ENCODE measurements at regions not wholly inside any gene's neighbourhood (a gene's known extent, or its start where the extent isn't known, plus 50 kb on each side); places are given as distances from the start of the nearest gene placed in this dataset.
"Not testable (repeated sequence)": the region's sequence is repeated elsewhere in the genome, so short reads cannot be mapped to it uniquely, and the experiment has no call there.

DNA sequence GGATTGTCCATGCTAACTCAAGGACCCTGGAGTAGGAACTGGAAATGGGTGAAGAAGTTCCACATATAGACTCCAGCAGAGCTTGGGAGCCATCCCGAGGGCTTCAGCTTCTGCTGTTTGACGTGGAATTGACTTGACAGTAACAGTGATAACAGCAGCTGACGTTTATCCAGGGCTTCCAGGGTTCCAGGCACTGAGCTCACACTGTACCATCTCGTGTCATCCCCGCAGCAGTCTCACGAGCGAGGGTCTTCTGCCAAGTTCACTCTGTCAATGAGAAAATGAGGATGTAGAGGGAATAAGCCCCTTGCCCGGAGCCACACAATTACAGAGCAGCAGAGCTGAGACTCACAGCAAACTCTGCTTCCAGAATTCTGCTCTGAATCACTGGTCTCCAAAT lies 447.7 kb downstream of the SIPA1L2 start:
- no peak overlapping the region for H3K4me3 ChIP-seq (ENCODE audit: low read depth, low read length)

DNA sequence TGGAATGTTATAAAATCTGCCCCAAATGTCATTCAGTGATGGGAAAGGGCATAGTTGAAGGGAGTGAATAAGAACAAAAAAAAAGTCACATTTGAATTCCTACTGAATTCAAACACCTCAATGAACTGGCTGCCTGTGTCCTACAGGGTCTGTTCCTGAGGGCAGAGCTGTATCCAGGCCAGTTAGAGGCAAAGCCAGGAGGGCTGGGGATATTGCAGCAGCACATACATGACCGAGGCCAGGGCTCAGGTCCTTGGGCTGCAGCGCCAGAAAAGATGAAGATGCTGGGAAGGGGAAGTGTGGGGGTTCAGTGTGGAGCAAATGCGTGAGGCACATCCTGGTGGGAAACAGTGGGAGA lies 449.2 kb downstream of the SIPA1L2 start:
- H3K4me3 ChIP-seq (ENCODE audit: low read depth, low read length) = no peak overlapping the region

DNA sequence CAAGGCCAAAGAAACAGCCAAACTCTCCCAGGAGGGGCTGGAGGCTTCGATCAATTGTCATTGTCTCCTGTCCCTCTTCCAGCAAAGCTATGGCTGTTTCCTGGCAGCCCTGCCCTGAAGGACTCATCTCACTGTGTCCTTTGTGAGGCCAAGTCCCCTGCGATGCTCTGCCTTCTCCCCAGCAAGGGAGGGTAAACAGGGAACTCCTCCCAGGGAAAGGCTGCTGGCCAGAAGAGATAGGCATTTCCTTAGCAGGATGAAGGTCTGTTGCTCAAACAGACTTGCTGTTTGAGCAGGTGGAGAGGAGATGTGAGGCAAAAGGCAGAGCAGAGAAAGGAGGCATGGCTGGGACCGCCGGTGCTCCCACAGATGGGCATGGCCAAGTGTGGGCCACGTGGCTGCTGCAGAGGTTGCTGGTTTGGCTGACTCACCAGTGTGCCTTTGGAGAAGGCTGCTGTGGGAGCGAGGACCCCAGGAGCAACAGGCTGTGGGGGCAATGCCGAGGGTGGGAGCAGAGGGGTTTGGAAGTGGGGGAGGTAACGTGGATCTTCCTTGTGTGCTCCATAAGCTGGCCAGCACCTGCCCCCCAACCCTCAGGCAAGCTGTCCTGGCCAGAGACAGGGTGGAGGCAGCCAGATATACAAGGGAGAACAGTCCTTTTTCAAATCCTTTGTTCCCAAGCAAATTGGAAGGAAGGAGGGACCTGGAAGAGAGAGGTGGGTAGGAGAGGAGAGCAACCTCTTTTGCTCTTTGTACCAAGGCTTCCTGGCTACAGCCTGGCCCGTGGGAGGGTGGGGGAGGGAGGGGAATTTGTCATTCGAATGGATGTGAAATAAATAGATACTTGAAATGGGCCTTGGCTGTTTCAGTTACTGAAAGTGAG lies 449.8 kb downstream of the SIPA1L2 start:
- H3K4me3 ChIP-seq (ENCODE audit: low read depth, low read length) = no peak overlapping the region

DNA sequence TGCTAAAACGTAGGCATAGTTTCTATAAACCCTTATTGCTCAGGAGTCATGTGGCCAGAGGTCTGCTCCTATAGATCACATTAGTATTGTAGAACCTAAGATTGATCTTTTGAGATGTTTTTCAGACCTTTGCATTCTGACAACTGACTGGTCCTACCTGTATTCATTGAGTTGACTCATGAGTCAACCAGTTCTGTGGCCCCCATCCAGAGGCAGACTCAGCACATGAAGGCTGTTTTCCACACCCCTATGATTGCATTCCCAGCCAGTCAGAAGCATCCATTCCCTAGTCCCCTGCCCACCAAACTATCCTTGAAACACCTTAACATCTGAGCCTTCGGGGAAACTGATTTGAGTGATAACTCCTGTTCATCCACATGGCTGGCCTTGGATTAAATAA lies 451.7 kb downstream of the SIPA1L2 start:
- H3K4me3 ChIP-seq (ENCODE audit: low read depth, low read length) = no peak overlapping the region

DNA sequence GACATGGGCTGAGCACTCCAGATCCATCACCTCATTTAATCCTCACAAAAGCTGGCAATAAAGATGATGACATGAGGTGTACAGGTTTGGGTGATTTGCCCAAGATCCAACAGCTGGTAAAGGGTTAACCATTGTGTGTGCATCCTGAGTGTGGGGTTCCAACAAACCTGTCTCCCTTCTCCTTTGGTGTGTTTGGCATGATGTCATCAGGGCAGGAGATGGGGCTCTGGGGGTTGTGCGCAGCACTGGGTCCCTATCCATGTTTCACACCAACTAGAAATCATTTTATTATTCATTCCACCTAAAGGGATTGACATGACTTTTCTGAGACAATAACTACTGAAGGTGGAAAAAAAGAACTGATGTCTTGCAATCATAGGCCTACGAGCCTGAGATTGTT lies 452.5 kb downstream of the SIPA1L2 start:
- H3K4me3 ChIP-seq (ENCODE audit: low read depth, low read length) = no peak overlapping the region

DNA sequence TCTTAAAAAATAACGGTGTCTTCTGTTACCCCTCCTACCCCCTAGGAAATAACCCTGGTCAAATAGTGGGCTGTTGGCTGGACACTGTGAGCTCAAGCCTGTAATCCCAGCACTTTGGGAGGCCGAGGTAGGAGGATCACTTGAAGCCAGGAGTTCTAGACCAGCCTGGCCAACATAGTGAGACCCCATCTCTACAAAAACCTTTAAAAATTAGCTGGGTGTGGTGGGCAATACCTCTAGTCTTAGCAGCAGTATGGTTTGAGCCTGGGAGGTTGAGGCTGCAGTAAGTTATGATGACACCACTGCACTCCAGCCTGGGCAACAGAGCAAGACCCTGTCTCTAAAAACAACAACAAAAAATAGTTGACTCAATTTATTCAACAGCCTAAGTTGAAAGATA lies 453.7 kb downstream of the SIPA1L2 start:
- no peak overlapping the region for H3K4me3 ChIP-seq (ENCODE audit: low read depth, low read length)

DNA sequence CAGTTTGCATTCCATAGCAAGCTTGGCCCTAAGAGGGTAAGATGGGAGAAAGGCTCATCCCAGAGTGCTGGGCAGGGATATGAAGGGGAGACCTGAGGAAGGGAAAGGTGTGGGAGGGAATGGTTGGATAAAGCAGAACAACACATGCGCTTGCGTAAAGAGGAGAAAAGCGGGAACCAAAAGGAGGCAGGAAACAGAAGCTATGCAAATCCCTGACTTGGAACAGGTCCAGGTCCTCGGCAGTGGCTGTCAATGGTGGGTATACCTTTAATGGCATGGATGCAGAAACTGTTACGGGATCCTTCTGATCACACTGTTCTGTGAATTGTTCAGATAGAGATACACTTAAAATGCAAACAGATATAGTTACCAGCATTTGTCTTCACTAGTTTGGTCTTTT lies 455.6 kb downstream of the SIPA1L2 start:
- no peak overlapping the region for H3K4me3 ChIP-seq (ENCODE audit: low read depth, low read length)

DNA sequence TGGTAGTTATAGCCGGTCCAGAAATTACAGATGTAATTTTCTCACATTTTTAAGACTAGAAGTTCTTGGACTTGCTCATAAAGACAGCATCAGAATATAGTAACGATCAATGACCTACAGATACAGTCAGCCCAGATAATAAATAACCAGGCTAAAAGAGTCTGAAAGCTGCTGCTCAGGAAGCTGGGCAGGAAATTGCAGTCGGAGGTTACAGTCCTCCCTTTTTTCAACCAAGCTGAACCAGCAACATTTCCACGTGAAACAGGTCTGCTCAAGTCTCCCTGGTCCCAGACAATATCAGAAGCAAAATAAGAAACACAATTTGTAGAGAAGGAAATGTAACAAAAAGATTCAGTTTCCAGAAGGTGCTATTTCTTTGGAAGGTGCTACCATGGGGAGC lies 457.4 kb downstream of the SIPA1L2 start:
- H3K4me3 ChIP-seq (ENCODE audit: low read depth, low read length) = no peak overlapping the region

DNA sequence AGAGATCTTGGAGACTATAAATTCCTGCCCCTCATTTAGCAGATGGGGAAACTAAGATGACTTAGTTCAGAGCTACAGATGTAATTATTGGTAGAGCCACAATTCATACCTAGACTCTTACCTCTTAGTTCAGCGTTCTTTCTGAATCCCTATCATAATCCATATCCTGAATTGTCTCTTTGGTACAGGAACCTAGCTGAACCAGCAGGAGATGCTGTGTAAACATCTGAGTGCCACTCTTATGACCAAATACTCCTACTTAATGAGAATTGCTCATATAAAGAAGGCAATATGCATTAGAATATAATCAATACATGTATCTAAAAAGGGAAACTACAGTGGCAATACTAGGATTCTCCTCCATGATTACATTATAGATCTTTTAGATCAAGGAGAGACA lies 459.0 kb downstream of the SIPA1L2 start:
- no peak overlapping the region for H3K4me3 ChIP-seq (ENCODE audit: low read depth, low read length)

DNA sequence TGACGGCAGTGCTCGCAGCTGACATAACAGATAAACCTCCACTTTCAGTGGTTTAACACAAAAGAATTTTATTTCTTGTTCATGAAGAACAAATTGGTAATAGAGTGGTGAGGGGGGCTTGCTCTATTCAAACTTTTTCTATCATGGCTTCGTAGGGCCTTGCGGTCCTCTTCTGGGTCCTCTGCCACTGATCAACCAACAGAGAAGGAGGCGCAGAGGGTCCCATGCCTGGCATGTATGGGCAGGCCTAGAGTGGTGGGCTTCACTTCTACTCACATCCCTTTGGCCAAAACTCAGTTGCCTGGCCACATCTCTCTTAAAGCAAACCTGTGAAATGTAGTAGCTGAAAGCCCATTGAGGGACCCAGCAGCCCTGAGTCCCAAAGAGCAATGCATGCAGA lies 460.5 kb downstream of the SIPA1L2 start:
- H3K4me3 ChIP-seq (ENCODE audit: low read depth, low read length) = no peak overlapping the region

DNA sequence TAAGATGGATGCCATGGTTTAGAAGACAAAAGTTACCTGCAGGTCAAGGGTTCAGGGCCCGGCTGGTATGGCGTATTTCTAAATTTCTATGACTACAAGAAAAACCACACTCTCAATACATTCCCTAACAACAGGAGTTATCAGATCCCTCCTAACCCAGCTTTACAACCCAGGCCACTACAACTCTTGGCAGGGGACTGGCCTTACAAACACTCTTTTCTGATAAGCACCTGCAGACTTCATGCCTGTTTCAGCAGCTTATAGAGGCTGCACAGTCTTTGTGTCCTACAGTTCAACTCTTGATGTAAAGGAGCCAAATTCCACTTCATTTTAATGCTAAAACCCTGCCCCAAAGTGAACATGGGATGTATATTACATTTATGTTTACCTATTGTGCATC lies 461.4 kb downstream of the SIPA1L2 start:
- no peak overlapping the region for H3K4me3 ChIP-seq (ENCODE audit: low read depth, low read length)

DNA sequence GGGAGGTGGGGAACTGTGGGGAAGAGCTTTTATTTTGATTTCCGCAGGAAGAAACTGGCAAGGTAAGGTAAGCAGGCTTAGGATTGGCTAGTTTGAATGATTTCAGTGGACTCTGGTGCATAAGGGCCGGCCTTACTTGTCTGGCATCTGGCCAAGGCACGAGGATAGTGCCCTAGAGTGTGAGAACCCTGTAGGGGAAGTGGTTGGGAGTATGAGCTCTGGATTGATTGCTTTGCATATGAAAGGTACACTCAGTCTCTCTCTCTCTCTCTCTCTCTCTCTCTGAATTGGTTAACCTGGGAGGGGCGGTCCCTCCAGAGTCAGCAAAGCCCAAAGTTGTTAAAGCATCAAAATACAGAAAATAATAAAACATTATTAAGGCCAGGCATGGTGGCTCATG lies 463.0 kb downstream of the SIPA1L2 start:
- H3K4me3 ChIP-seq (ENCODE audit: low read depth, low read length) = no peak overlapping the region

DNA sequence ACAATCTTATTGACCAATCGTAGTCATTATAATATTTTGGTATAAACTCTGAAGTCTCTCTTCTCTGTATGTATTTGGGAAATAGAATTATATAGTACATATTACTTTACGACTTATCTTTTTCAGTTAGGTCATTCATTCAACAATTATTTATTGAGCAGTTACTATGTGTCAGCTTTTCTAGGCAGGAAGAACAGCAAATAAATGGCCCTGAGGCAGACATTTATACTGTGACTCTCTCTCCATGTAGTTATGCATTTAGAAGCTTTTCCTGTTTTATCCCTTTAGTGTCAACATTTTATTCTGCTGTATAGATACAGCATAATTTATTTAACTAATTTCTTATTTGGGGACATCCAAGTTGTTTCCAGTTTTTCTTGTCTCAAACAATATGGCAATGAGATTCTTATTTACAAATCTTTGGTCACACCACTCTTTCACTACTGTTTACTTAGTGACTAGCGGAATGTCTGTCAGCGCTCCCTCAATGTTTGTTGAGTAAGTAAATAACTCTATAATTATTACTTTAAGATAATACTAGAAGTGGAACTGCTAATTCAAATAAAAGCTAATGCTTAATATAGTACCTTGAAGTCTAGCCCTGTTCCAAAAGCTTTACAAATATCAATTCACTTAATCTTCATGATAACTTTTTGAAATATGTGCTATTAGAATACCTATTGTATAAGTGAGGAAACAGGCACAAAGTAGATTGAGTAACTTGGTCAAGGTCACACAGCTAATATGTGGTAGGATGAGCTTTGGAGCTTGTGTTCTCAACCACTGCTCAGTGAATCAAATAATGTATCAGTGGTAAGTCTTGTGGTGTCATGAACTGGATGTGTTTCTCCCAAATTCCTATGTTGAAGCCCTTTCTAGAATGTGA lies 465.6 kb downstream of the SIPA1L2 start:
- H3K4me3 ChIP-seq (ENCODE audit: low read depth, low read length) = no peak overlapping the region

DNA sequence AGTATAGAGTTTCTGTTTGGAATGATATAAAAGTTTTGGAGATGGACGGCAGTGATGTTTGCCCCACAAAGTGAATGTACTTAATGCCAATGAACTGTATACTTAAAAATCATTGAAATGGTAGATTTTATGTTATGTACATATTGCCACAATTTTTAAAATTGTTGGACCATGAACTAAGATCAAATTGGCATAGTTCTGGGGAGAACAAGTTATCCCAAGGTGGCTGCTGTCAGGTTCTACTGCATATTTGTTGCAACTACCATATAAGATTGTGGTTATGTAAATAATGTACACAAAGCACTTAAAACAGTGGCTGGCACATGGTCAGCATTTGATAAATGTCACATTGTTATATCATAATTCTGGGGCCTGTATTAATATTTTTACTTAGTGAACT lies 466.4 kb downstream of the SIPA1L2 start:
- H3K4me3 ChIP-seq (ENCODE audit: low read depth, low read length) = no peak overlapping the region

DNA sequence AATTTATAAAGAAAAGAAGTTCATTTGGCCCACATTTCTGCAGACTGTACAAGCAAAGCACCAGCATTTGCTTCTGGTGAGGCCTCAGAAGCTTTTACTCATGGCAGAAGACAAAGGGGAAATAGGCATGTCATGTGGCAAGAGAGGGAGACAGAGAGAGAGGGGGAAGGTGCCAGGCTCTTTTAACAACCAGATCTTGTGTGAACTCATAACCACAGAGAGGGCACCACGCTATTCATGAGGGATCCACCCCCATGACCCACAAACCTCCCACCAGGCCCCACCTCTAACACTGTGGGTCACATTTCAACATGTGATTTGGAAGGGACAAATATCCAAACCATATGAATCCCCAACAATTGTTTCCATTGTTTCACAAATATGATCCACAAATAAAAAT lies 467.9 kb downstream of the SIPA1L2 start:
- H3K4me3 ChIP-seq (ENCODE audit: low read depth, low read length) = no peak overlapping the region

DNA sequence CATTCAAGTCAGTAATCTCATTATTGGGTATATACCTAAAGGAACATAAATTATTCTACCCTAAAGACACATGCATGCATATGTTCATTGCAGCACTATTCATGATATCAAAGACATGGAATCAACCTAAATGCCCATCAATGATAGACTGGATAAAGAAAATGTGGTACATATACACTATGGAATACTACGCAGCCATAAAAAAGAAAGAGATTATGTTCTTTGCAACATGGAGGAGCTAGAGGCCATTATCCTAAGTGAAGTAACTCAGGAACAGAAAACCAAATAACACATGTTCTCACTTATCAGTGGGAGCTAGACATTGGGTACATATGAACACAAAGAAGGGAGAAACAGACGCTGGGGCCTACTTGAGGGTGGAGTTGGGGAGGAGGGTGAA lies 471.4 kb downstream of the SIPA1L2 start:
- not testable (repeated sequence) for H3K4me3 ChIP-seq (ENCODE audit: low read depth, low read length)

DNA sequence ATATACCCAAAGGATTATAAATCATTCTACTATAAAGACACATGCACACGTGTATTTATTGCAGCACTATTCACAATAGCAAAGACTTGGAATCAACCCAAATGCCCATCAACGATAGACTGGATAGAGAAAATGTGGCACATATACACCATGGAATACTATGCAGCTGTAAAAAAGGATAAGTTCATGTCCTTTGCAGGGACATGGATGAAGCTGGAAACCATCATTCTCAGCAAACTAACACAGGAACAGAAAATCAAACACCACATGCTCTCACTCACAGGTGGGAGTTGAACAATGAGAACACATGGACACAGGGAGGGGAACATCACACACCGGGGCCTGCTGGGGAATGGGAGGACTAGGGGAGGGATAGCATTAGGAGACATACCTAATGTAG lies 473.9 kb downstream of the SIPA1L2 start:
- not testable (repeated sequence) for H3K4me3 ChIP-seq (ENCODE audit: low read depth, low read length)

DNA sequence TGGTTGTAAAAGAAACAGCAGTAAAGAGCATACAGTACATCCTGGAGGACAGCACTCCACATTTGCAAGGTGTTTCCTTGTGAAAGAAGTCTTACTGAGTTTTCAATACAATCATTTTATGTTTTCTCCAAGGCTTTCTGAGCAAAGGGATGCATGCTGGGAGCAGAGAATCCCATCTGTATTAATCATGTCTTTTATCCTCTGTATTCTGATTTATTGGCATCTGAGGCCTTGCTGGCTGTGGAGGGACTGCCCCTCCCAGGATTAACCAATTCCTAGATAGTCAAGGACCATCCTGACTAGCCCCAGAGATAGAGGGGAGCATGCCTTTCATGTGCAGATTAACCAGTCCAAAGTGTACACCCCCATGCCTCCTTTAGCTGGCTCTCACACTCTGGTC lies 476.3 kb downstream of the SIPA1L2 start:
- H3K4me3 ChIP-seq (ENCODE audit: low read depth, low read length) = no peak overlapping the region

DNA sequence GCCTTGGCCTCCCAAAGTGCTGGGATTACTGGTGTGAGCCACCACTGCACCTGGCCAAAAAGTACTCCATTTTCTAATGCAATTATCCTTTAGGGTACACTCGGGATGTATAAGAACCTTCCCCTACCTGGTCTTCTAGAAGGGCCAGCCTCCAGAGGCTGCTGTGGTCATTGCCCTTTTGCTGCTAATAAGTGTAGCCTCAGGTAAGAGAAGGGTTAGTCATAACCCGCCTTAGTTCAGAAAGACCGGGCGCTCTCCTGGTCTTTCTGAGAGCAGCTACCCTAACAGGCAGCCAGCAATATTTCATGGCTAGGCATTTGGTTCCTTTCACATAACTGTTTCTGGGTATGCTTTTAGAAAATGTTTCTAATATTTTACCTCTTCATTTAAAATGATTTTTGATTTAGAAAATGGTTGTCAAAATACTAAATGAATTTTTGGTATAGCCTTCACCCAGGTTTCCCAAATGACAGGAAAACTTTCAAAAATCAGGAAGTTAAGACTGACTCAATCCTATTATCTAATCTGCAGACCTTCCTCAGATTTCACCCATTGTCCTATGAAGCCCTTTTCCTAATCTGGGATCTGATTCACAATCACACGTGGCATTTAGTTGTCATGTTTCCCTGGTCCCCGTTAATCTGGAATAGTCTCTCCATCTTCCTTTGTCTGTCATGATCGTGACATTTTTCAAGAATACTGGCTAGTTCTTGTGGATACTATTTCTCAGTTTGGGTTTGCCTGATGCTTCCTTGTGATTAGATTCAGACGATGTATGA lies 479.0 kb downstream of the SIPA1L2 start:
- no peak overlapping the region for H3K4me3 ChIP-seq (ENCODE audit: low read depth, low read length)

DNA sequence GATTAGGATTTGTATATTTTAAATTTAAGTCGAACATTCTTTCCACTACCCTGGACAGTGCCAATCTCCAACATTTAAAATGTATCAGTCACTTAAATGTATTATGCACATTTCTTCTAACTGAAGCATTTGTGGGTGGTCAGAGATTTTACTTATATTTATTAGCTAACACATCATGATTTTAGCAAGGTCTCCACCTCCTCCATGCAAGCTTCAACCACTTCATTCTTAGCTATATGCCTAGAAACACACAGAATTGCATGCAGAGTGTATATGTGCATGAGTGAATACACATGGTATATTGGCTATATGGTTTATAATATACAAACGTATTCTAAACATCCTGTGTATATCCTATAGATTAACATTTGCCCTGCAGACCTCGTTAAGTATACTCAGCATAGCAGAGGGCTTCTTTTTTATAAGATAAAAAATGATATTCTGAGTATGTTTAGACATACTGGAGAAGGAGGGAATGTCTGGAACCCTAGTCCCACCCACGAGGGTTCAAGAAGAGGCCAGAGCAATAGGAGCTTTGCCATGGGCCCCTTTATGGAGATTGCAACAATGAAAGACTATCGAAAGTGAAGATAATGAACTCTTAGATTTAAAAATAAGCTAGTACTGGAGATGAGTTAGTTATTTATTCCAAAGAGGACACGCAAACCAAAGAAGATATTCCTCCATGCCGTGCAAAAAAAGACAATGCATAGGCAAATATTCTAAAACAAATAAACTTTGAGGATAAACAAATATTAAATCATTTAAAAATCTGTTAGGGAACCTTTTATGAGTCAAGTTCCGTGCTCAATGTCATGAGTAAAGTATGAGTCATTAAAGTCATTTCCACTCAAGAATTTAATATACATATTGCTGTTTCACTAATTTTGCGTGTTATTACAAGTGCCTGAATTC lies 480.4 kb downstream of the SIPA1L2 start:
- H3K4me3 ChIP-seq (ENCODE audit: low read depth, low read length) = no peak overlapping the region
